ENCODE measurements at regions not wholly inside any gene's neighbourhood (a gene's known extent, or its start where the extent isn't known, plus 50 kb on each side); places are given as distances from the start of the nearest gene placed in this dataset.

DNA sequence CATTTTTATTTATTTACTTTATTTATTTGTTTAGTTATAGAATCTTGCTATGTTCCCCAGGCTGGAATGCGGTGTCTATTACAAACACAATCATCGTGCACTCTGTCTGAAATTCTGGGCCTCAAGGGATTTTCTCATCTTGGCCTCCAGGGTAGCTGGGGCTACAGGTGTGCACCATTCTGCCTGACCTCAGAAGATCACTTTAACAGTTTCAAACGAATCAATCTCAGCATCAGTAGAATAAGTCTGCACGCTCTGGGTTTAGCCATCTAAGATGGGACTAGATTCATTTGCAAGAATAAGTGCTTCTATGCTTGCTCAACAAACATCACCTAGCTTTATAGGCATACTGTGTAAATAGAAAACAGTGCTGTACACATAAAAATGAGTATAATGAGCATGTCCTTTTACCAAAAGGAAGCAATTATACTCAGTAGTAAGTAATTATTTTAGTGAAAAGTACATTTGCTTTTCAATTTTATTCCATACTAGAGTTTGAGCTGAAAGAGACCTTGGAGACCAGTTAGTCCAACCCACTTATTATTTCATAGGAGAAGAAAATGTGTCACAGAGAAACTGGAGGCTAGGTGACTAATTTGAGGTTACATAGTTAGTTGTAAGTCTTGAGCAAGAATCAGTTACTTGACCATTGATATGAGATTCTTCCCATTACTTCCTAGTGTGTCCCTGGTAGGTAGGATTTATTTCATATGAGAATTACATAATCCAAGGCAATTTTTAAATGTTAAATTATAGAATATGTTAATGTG, 456.5 kb upstream of the LMO3 start:
- no peaks in the 10 kb centered on the region for H3F3A ChIP-seq (ENCODE audit: low read depth)
- no peak overlapping the region for H3K4me2 ChIP-seq (ENCODE audit: low read depth, low read length, poor library complexity, severe bottlenecking)
- H3K79me2 ChIP-seq (ENCODE audit: insufficient read depth, low read length), result no peaks in the 10 kb centered on the region
- H3K36me3 ChIP-seq (ENCODE audit: insufficient read depth, low read length), result no peaks in the 10 kb centered on the region
- H3K9me2 ChIP-seq (replicated peaks; ENCODE audit: low read depth, low read length), result no peaks in the 10 kb centered on the region
- no peak overlapping the region for H3K4me3 ChIP-seq (ENCODE audit: low read length, poor library complexity, severe bottlenecking)
- H3K9ac ChIP-seq (ENCODE audit: low read depth, low read length, poor library complexity, severe bottlenecking), result no peak overlapping the region
- no peak overlapping the region for H2AFZ ChIP-seq (ENCODE audit: low read length)
- peaks cover 3% of the 10 kb centered on the region; the same call in 1 of the 2 replicates for H3K9me3 ChIP-seq (ENCODE audit: insufficient read depth, low read depth, low read length)
- H3K27me3 ChIP-seq (ENCODE audit: insufficient read depth, low read length, poor library complexity, severe bottlenecking), result no peaks in the 10 kb centered on the region
- TF ChIP-seq, protein P1, sequence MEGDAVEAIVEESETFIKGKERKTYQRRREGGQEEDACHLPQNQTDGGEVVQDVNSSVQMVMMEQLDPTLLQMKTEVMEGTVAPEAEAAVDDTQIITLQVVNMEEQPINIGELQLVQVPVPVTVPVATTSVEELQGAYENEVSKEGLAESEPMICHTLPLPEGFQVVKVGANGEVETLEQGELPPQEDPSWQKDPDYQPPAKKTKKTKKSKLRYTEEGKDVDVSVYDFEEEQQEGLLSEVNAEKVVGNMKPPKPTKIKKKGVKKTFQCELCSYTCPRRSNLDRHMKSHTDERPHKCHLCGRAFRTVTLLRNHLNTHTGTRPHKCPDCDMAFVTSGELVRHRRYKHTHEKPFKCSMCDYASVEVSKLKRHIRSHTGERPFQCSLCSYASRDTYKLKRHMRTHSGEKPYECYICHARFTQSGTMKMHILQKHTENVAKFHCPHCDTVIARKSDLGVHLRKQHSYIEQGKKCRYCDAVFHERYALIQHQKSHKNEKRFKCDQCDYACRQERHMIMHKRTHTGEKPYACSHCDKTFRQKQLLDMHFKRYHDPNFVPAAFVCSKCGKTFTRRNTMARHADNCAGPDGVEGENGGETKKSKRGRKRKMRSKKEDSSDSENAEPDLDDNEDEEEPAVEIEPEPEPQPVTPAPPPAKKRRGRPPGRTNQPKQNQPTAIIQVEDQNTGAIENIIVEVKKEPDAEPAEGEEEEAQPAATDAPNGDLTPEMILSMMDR (conservative IDR thresholded peaks at IDR 0.05; ENCODE audit: low read length), result no peak
- no peak for TF ChIP-seq EZH2phosphoT487 (IDR thresholded peaks at IDR 0.05; ENCODE audit: borderline replicate concordance)
- H3K4me1 ChIP-seq (ENCODE audit: insufficient read depth, low read length, poor library complexity, severe bottlenecking), result no peaks in the 10 kb centered on the region
- no peaks in the 10 kb centered on the region for H4K20me1 ChIP-seq (ENCODE audit: insufficient read depth, low read length, poor library complexity, severe bottlenecking)

DNA sequence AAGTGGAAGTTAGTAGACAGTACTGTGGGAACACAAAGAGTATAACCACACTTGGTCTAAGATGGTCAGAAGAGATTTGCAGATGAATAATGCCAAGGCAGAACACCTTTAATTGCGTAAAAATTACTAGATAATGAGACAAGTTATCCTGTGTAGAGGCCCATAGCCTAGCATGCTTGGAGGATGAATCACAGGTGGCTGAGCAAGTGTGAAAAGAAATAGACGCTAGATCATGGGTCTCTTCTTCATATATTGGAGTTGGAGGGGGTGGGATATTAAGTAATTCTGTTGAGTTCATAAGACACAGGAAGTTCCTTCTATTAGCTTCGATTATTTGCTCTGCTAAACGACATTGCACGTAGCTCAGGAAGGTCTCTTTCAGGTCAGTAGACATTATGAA, 454.3 kb upstream of the LMO3 start:
- no peaks in the 10 kb centered on the region for H3K79me2 ChIP-seq (ENCODE audit: insufficient read depth, low read length)
- no peak overlapping the region for H3K4me3 ChIP-seq (ENCODE audit: low read length, poor library complexity, severe bottlenecking)
- no peak for TF ChIP-seq EZH2phosphoT487 (IDR thresholded peaks at IDR 0.05; ENCODE audit: borderline replicate concordance)
- TF ChIP-seq, protein P1 (conservative IDR thresholded peaks at IDR 0.05; ENCODE audit: low read length), result no peak
- peaks cover 3% of the 10 kb centered on the region; the same call in 1 of the 2 replicates for H3K9me3 ChIP-seq (ENCODE audit: insufficient read depth, low read depth, low read length)
- no peak overlapping the region for H2AFZ ChIP-seq (ENCODE audit: low read length)
- no peaks in the 10 kb centered on the region for H3K36me3 ChIP-seq (ENCODE audit: insufficient read depth, low read length)
- H3K27me3 ChIP-seq (ENCODE audit: insufficient read depth, low read length, poor library complexity, severe bottlenecking), result no peaks in the 10 kb centered on the region
- H3K4me1 ChIP-seq (ENCODE audit: insufficient read depth, low read length, poor library complexity, severe bottlenecking), result no peaks in the 10 kb centered on the region
- no peaks in the 10 kb centered on the region for H3K9me2 ChIP-seq (replicated peaks; ENCODE audit: low read depth, low read length)
- H3K9ac ChIP-seq (ENCODE audit: low read depth, low read length, poor library complexity, severe bottlenecking), result no peak overlapping the region
- no peaks in the 10 kb centered on the region for H4K20me1 ChIP-seq (ENCODE audit: insufficient read depth, low read length, poor library complexity, severe bottlenecking)
- H3F3A ChIP-seq (ENCODE audit: low read depth), result no peaks in the 10 kb centered on the region
- no peak overlapping the region for H3K4me2 ChIP-seq (ENCODE audit: low read depth, low read length, poor library complexity, severe bottlenecking)

DNA sequence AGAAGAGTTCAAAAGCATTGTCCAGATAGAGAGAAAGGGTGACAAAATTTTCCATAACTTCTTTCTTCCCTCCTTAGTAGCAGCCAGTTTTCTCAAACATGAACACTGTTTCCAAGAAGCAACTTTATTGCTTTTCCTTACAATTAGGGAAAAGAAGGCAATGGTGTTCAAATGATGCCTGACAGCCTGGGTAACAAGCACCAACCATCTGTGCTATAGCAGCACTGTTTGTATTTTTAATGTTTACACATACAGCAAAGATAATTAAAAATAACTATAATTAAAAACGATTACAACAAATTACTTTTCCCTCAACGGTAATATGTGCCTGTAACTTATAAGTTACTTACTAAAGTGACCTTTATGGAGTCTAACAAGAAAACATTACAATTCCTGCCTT, 450.6 kb upstream of the LMO3 start:
- TF ChIP-seq, protein P1 (conservative IDR thresholded peaks at IDR 0.05; ENCODE audit: low read length), result no peak
- Histone ChIP-seq H2AFZ (ENCODE audit: low read length) (no peak overlapping the region), H3K4me2 (ENCODE audit: low read depth, low read length, poor library complexity, severe bottlenecking) (no peak overlapping the region), H3K27me3 (ENCODE audit: insufficient read depth, low read length, poor library complexity, severe bottlenecking) (no peaks in the 10 kb centered on the region), H3K4me3 (ENCODE audit: low read length, poor library complexity, severe bottlenecking) (no peak overlapping the region), H3K36me3 (ENCODE audit: insufficient read depth, low read length) (no peaks in the 10 kb centered on the region), H3F3A (ENCODE audit: low read depth) (no peaks in the 10 kb centered on the region), H3K79me2 (ENCODE audit: insufficient read depth, low read length) (no peaks in the 10 kb centered on the region), H4K20me1 (ENCODE audit: insufficient read depth, low read length, poor library complexity, severe bottlenecking) (no peaks in the 10 kb centered on the region), H3K9me3 (ENCODE audit: insufficient read depth, low read depth, low read length) (0 out of 2 replicates have a peak, but pooled peaks cover 3% of the 10 kb centered on the region), H3K4me1 (ENCODE audit: insufficient read depth, low read length, poor library complexity, severe bottlenecking) (no peaks in the 10 kb centered on the region), H3K9ac (ENCODE audit: low read depth, low read length, poor library complexity, severe bottlenecking) (no peak overlapping the region), H3K9me2 (replicated peaks; ENCODE audit: low read depth, low read length) (no peaks in the 10 kb centered on the region)
